ENCODE measurements at regions not wholly inside any gene's neighbourhood (a gene's known extent, or its start where the extent isn't known, plus 50 kb on each side); places are given as distances from the start of the nearest gene placed in this dataset.

- TF ChIP-seq WRNIP1 (IDR thresholded peaks at IDR 0.05; ENCODE audit: borderline replicate concordance, low read depth, low read length) = no peak
- TF ChIP-seq E2F4 (IDR thresholded peaks at IDR 0.05; ENCODE audit: low read depth, low read length) = no peak
- no peak for TF ChIP-seq FOXM1 (IDR thresholded peaks at IDR 0.05; ENCODE audit: low read depth, low read length)
These were observed 143.6 kb upstream of the GLI2 start (continued) for GRCh38 chr2:120592084-120592483.

GRCh38 chr2:120593921-120594686, 141.6 kb upstream of the GLI2 start:
- no peaks in the 10 kb centered on the region for H3K9me3 ChIP-seq (replicated peaks; ENCODE audit: control insufficient read depth, insufficient read depth, low read length)
- ChIA-PET CTCF (interaction anchor here (0.8 kb wide), 1 partner anchor 43 kb away, joined by 4 read pairs; no protein-coding TSS in a partner anchor), SMC1A (ENCODE audit: uncharacterized antibody, unreplicated experiment) (no interaction called here), POLR2A (no interaction called here), RAD21 (ENCODE audit: unreplicated experiment) (no interaction called here)
- ATAC-seq (no peak), DNase-seq (ENCODE audit: low read depth, low spot score) (no peak), FAIRE-seq (no peak)
- H3K27ac ChIP-seq (ENCODE audit: control insufficient read depth, insufficient read depth) = no peak overlapping the region
- H3K4me3 ChIP-seq = no peak overlapping the region
- H3K4me2 ChIP-seq (ENCODE audit: control insufficient read depth, insufficient read depth) = no peak overlapping the region
- 9% methylated on average over 9 of the region's 9 CpGs for WGBS (ENCODE audit: insufficient coverage, insufficient replicate concordance, low lambda C conversion rate, missing lambda C conversion rate)
- TF ChIP-seq, protein P1, sequence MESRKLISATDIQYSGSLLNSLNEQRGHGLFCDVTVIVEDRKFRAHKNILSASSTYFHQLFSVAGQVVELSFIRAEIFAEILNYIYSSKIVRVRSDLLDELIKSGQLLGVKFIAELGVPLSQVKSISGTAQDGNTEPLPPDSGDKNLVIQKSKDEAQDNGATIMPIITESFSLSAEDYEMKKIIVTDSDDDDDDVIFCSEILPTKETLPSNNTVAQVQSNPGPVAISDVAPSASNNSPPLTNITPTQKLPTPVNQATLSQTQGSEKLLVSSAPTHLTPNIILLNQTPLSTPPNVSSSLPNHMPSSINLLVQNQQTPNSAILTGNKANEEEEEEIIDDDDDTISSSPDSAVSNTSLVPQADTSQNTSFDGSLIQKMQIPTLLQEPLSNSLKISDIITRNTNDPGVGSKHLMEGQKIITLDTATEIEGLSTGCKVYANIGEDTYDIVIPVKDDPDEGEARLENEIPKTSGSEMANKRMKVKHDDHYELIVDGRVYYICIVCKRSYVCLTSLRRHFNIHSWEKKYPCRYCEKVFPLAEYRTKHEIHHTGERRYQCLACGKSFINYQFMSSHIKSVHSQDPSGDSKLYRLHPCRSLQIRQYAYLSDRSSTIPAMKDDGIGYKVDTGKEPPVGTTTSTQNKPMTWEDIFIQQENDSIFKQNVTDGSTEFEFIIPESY (IDR thresholded peaks at IDR 0.05) = no peak
- TF ChIP-seq CHD2 (IDR thresholded peaks at IDR 0.05; ENCODE audit: borderline replicate concordance, low read depth, low read length) = no peak
- TF ChIP-seq NFIC (IDR thresholded peaks at IDR 0.05; ENCODE audit: low read depth, low read length) = no peak
- intact Hi-C loops (cut with micrococcal nuclease; ENCODE audit: unreplicated experiment) (no loop called here), in situ Hi-C loops (cut with MboI) (no loop called here)
- H3K4me1 ChIP-seq (ENCODE audit: control insufficient read depth, insufficient read depth, low read length) = no peaks in the 10 kb centered on the region
- H3K79me2 ChIP-seq (ENCODE audit: control insufficient read depth, insufficient read depth, low read length) = no peaks in the 10 kb centered on the region
- no peak overlapping the region for H2AFZ ChIP-seq (ENCODE audit: control insufficient read depth, low read depth, low read length)
- no peaks in the 10 kb centered on the region for H3K36me3 ChIP-seq (ENCODE audit: control insufficient read depth in 2 of 2, insufficient read depth in 2 of 2, low read length in 1 of 2)
- H3K27me3 ChIP-seq (replicated peaks in 1 of 2; ENCODE audit: control insufficient read depth in 2 of 2, insufficient read depth in 2 of 2, low read length in 1 of 2) = peaks cover 3 to 8% of the 10 kb centered on the region in 2 experiments; a peak in 3 of 4 replicates
- no peaks in the 10 kb centered on the region; the same call in 1 of the 2 replicates for H4K20me1 ChIP-seq (ENCODE audit: control insufficient read depth, insufficient read depth)
- no peak overlapping the region for H3K9ac ChIP-seq (ENCODE audit: control insufficient read depth, insufficient read depth, low read length)
- BruUV-seq (replicated peaks) = no TSS peak

Data from GM12878 (cell line).